Gastrocnemius medialis (tissue), 4 donors: ENCODE measurements at regions not wholly inside any gene's neighbourhood (a gene's known extent, or its start where the extent isn't known, plus 50 kb on each side); places are given as distances from the start of the nearest gene placed in this dataset.

Experiments
- POLR2A ChIP-seq, 2 donors: fragments of 450-650 bp; IDR thresholded peaks; one replicate each; pipeline ENCODE4 v1.6.1; 2017; ENCODE audit warnings: antibody characterized with exemption in 2 of 2, mild to moderate bottlenecking in 2 of 2, moderate library complexity in 2 of 2
- TF ChIP-seq, protein P1 (sequence below), 5 experiments: fragments of 450-650 bp in 3 of 5; fragments of 200-600 bp in 2 of 5; sonication (generic) in 2 of 5; IDR thresholded peaks in 4 of 5; conservative IDR thresholded peaks in 1 of 5; 1 replicate in 4 of 5; 2 replicates in 1 of 5; pipeline ENCODE4 v1.5.1; 2016 to 2019; ENCODE audit warnings: antibody characterized with exemption in 5 of 5, mild to moderate bottlenecking in 3 of 5, moderate library complexity in 3 of 5

DNA sequence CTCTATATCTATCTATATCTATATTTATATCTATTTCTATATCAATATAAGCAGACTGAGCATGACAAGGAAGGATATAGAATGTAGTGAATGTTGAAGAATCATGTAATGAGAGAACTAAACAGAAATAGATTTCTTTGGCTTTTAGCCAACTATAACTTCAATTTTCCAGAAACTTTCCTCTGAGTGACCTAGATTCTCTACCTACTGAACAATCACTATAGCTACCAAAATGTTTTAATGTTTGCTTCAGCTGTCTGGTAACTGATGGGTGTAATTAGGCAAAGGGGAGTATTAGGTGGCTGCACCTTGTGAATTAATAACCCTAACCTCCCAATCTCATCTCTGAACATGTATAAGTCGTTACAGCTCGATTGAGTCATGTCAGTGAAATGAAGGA lies 76.4 kb upstream of the ROBO1 start:
- no peak for TF ChIP-seq POLR2A (IDR thresholded peaks at IDR 0.05)
- TF ChIP-seq, protein P1, sequence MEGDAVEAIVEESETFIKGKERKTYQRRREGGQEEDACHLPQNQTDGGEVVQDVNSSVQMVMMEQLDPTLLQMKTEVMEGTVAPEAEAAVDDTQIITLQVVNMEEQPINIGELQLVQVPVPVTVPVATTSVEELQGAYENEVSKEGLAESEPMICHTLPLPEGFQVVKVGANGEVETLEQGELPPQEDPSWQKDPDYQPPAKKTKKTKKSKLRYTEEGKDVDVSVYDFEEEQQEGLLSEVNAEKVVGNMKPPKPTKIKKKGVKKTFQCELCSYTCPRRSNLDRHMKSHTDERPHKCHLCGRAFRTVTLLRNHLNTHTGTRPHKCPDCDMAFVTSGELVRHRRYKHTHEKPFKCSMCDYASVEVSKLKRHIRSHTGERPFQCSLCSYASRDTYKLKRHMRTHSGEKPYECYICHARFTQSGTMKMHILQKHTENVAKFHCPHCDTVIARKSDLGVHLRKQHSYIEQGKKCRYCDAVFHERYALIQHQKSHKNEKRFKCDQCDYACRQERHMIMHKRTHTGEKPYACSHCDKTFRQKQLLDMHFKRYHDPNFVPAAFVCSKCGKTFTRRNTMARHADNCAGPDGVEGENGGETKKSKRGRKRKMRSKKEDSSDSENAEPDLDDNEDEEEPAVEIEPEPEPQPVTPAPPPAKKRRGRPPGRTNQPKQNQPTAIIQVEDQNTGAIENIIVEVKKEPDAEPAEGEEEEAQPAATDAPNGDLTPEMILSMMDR (IDR thresholded peaks at IDR 0.05 in 4 of 5, conservative IDR thresholded peaks at IDR 0.05 in 1 of 5) = no peak
